GM04504 (cell line): ENCODE measurements at regions not wholly inside any gene's neighbourhood (a gene's known extent, or its start where the extent isn't known, plus 50 kb on each side); places are given as distances from the start of the nearest gene placed in this dataset.

Experiments
- DNase-seq: peaks from one replicate; pipeline ENCODE4 v3.0.0-alpha.2; 2012; ENCODE audit warnings: low read depth

- DNase-seq: peak; percentile 64
Measured at GRCh38 chr4:138310991-138311390, 68.8 kb upstream of the SLC7A11 start.

- DNase-seq: peak; percentile 29
Measured at GRCh38 chr4:138310498-138310897, 68.3 kb upstream of the SLC7A11 start.

- DNase-seq: no peak
Measured at GRCh38 chr4:138308356-138308755, 66.2 kb upstream of the SLC7A11 start.

DNA sequence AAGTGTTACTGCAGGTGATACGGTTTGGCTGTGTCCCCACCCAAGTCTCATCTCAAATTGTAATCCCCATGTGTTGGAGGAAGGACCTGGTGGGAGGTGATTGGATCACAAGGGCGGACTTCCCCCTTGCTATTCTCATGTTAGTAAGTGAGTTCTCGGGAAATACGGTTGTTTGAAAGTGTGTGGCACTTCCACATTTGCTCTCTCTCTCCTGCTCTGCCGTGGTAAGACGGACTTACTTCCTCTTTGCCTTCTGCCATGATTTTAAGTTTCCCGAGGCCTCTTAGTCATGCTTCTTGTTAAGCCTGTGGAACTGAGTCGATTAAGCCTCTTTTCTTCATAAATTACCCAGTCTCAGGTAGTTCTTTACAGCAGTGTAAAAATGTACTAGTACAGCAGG, 65.2 kb upstream of the SLC7A11 start:
- no peak for DNase-seq

DNA sequence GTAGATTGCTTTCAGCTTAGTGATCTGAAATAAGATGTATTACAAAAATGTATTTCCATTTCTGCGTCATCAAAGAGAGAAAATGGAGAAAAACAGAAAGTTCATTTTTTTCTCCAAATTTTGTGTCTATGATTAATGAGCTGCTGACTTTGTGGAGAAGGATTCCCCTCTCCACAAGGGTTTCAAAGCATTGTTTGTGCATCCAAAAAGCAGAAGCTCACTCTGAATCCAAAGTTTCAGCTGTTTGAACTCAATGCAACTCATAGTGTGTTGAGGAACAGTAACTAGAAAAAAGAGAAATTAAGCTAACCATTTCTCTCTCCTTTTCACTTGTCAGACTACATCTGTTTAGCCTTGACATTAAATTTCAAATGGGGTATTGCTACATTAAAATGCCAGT, 62.9 kb upstream of the SLC7A11 start:
- no peak for DNase-seq

GRCh38 chr4:138301536-138301935, 59.4 kb upstream of the SLC7A11 start:
- DNase-seq: no peak

GRCh38 chr4:138300616-138301015, 58.5 kb upstream of the SLC7A11 start:
- DNase-seq: no peak

GRCh38 chr4:138299881-138300280, 57.7 kb upstream of the SLC7A11 start:
- DNase-seq: no peak

GRCh38 chr4:138298866-138299265, 56.7 kb upstream of the SLC7A11 start:
- no peak for DNase-seq

- no peak for DNase-seq
Measured at GRCh38 chr4:138298431-138298830, 56.3 kb upstream of the SLC7A11 start.

GRCh38 chr4:138297743-138298405, 55.7 kb upstream of the SLC7A11 start:
- DNase-seq: peak; percentile 44

GRCh38 chr4:138292321-138292720, 50.2 kb upstream of the SLC7A11 start:
- no peak for DNase-seq
